ENCODE measurements at regions not wholly inside any gene's neighbourhood (a gene's known extent, or its start where the extent isn't known, plus 50 kb on each side); places are given as distances from the start of the nearest gene placed in this dataset.
"Not testable (repeated sequence)": the region's sequence is repeated elsewhere in the genome, so short reads cannot be mapped to it uniquely, and the experiment has no call there.

GRCh38 chr5:125987677-125988255 lies 435.4 kb upstream of the GRAMD2B start:
- Mint-ChIP-seq H3K27me3 (ENCODE audit: low read depth) (no peaks in the 10 kb centered on the region), H3K9me3 (peaks cover 19% of the 10 kb centered on the region)
- no peak for DNase-seq (ENCODE audit: low spot score in 2 of 2, unreplicated experiment in 2 of 2)

GRCh38 chr5:125992050-125992449 lies 431.2 kb upstream of the GRAMD2B start:
- no peaks in the 10 kb centered on the region for H3K27me3 Mint-ChIP-seq (ENCODE audit: low read depth)
- H3K9me3 Mint-ChIP-seq: no peaks in the 10 kb centered on the region
- no peak overlapping the region for H3K4me3 Mint-ChIP-seq
- no peaks in the 10 kb centered on the region for H3K4me1 Mint-ChIP-seq
- no peak for DNase-seq (ENCODE audit: low spot score in 2 of 2, unreplicated experiment in 2 of 2)
- H3K27ac Mint-ChIP-seq: no peak overlapping the region
- no peaks in the 10 kb centered on the region for H3K36me3 Mint-ChIP-seq
- no peak for TF ChIP-seq CTCF (IDR thresholded peaks at IDR 0.05; ENCODE audit: unreplicated experiment)

More at GRCh38 chr5:125987677-125988255, 435.4 kb upstream of the GRAMD2B start:
- no peak for TF ChIP-seq CTCF (IDR thresholded peaks at IDR 0.05; ENCODE audit: unreplicated experiment)
- no peaks in the 10 kb centered on the region for H3K36me3 Mint-ChIP-seq
- H3K4me1 Mint-ChIP-seq: no peaks in the 10 kb centered on the region
- no peak overlapping the region for H3K27ac Mint-ChIP-seq
- no peak overlapping the region for H3K4me3 Mint-ChIP-seq

GRCh38 chr5:125999271-126000030 lies 423.8 kb upstream of the GRAMD2B start:
- H3K27ac Mint-ChIP-seq; H3K9me3 Mint-ChIP-seq; H3K27me3 Mint-ChIP-seq (ENCODE audit: low read depth); H3K4me3 Mint-ChIP-seq; H3K36me3 Mint-ChIP-seq; DNase-seq (ENCODE audit: low spot score in 2 of 2, unreplicated experiment in 2 of 2): not testable (repeated sequence)
- H3K4me1 Mint-ChIP-seq: peaks cover 24% of the 10 kb centered on the region

- H3K4me1 Mint-ChIP-seq: peaks cover 24% of the 10 kb centered on the region
- H3K4me3 Mint-ChIP-seq: no peak overlapping the region
- no peaks in the 10 kb centered on the region for H3K27me3 Mint-ChIP-seq (ENCODE audit: low read depth)
- DNase-seq (ENCODE audit: low spot score in 2 of 2, unreplicated experiment in 2 of 2): no peak
- peaks cover 2% of the 10 kb centered on the region for H3K36me3 Mint-ChIP-seq
- TF ChIP-seq CTCF (IDR thresholded peaks at IDR 0.05; ENCODE audit: unreplicated experiment): no peak
- H3K27ac Mint-ChIP-seq: no peak overlapping the region
- H3K9me3 Mint-ChIP-seq: peaks cover 9% of the 10 kb centered on the region
Observed at GRCh38 chr5:126000507-126000906, 422.7 kb upstream of the GRAMD2B start.

- peak overlapping the region; percentile 36 for H3K27ac Mint-ChIP-seq
- peaks cover 9% of the 10 kb centered on the region for H3K9me3 Mint-ChIP-seq
Observed at GRCh38 chr5:126002222-126002897, 420.8 kb upstream of the GRAMD2B start.

More at GRCh38 chr5:126002222-126002897, 420.8 kb upstream of the GRAMD2B start:
- peaks cover 24% of the 10 kb centered on the region for H3K4me1 Mint-ChIP-seq
- H3K27me3 Mint-ChIP-seq (ENCODE audit: low read depth): no peaks in the 10 kb centered on the region
- peaks cover 2% of the 10 kb centered on the region for H3K36me3 Mint-ChIP-seq
- TF ChIP-seq CTCF (IDR thresholded peaks at IDR 0.05; ENCODE audit: unreplicated experiment): no peak
- DNase-seq (ENCODE audit: low spot score in 2 of 2, unreplicated experiment in 2 of 2): no peak
- H3K4me3 Mint-ChIP-seq: no peak overlapping the region
